ENCODE measurements at regions not wholly inside any gene's neighbourhood (a gene's known extent, or its start where the extent isn't known, plus 50 kb on each side); places are given as distances from the start of the nearest gene placed in this dataset.
"Not testable (repeated sequence)": the region's sequence is repeated elsewhere in the genome, so short reads cannot be mapped to it uniquely, and the experiment has no call there.

DNA sequence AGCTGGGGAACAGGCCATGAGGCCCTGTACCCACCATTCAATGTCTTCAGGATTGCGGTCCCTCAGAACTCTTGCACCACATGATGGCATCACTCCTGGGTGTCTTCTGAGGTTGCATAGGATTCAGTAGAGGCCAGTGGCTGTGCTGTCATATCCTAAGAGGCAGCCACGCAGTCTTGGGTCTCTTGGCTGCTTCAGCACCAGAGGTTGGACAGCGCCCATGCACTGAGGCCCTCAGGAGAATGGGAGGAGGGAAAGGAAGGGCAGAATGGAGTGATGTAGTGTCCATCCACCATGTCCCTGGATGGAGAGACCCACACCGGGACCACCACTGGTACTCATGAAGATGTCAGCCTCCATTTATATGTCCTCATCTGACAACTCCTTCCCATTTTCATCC is 439.9 kb downstream of the TUBA3C start:
- H3K4me3 ChIP-seq (ENCODE audit: low read depth, low read length); DNase-seq (ENCODE audit: low read depth): not testable (repeated sequence)

DNA sequence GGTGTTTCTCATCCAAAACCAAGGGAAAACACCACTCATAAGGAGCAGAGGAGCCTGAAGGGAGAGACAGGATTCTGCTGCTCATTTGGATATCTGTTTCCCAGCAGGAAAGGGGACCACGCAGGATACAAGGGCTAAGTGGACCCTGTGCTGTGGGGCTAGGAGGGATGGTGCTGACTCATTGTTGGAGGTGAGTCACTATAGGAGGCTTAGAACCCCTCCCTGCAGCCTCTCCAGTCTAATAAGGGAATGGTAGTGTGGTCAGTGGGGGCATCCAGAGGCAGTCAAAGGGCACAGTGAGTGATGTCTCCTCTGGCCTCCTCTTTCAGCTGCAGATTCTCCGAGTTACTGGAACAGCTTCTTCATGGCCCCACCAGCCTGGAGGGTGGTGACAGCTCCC is 442.3 kb downstream of the TUBA3C start:
- no peak overlapping the region for H3K4me3 ChIP-seq (ENCODE audit: low read depth, low read length)
- TF ChIP-seq, protein P1, sequence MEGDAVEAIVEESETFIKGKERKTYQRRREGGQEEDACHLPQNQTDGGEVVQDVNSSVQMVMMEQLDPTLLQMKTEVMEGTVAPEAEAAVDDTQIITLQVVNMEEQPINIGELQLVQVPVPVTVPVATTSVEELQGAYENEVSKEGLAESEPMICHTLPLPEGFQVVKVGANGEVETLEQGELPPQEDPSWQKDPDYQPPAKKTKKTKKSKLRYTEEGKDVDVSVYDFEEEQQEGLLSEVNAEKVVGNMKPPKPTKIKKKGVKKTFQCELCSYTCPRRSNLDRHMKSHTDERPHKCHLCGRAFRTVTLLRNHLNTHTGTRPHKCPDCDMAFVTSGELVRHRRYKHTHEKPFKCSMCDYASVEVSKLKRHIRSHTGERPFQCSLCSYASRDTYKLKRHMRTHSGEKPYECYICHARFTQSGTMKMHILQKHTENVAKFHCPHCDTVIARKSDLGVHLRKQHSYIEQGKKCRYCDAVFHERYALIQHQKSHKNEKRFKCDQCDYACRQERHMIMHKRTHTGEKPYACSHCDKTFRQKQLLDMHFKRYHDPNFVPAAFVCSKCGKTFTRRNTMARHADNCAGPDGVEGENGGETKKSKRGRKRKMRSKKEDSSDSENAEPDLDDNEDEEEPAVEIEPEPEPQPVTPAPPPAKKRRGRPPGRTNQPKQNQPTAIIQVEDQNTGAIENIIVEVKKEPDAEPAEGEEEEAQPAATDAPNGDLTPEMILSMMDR (IDR thresholded peaks at IDR 0.05; ENCODE audit: insufficient read depth, low read depth, low read length): no peak
- no peak for DNase-seq (ENCODE audit: low read depth)

DNA sequence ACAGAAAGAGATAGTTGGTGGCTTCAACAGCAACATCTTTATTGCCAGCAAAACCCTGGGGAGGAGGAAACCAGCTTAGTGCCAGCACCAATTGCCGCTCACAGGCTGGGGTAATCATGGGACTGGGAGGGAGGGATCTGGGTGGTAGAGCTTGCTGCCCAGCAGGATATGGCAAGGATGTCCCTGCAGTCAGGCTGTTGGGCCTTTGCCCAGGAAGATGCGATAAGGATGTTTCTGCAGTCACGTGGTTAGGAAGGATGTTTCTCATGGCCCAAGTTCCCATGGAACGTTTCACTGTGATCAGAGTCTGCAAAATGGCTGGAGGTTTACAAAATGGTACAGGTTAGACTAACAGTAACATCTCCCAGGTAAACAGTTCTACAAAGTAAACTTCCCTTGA is 443.5 kb downstream of the TUBA3C start:
- not testable (repeated sequence) for H3K4me3 ChIP-seq (ENCODE audit: low read depth, low read length); DNase-seq (ENCODE audit: low read depth)

DNA sequence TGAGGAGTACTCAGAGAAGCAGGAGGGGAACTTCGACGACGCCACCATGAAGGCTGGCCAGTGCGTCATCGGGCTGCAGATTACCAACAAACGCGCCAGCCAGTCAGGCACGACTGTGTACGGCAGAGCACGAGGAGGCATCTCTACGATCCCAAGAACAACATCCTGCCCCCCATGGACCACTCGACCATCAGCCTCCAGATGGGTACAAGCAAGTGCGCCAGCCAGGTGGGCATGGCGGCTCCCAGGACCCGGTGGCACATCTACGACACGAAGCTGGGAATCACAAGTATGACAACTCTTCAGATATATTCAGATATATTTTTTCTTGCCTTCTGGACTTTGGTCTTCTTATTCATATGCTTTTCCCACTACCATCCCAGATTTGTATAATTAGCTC is 454.5 kb downstream of the TUBA3C start:
- H3K4me3 ChIP-seq (ENCODE audit: low read depth, low read length); DNase-seq (ENCODE audit: low read depth): not testable (repeated sequence)

DNA sequence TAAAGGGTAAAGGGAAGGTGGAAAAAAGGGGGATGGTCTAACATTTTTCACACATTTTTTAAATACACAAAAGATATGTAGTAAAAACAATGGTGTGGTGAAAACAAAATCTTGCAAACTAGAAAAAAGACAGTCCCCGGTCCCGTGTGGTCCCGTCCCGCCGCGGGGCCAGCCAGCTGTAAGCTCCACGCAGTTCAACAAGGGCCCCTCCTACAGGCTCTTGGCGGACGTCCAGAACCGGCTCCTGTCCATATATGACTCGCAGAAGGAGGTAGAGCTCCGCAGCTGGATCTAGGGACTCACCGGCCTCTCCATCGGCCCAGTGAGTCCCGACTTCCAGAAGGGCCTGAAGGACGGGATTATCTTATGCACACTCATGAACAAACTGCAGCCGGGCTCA is 455.1 kb downstream of the TUBA3C start:
- H3K4me3 ChIP-seq (ENCODE audit: low read depth, low read length); DNase-seq (ENCODE audit: low read depth): not testable (repeated sequence)

DNA sequence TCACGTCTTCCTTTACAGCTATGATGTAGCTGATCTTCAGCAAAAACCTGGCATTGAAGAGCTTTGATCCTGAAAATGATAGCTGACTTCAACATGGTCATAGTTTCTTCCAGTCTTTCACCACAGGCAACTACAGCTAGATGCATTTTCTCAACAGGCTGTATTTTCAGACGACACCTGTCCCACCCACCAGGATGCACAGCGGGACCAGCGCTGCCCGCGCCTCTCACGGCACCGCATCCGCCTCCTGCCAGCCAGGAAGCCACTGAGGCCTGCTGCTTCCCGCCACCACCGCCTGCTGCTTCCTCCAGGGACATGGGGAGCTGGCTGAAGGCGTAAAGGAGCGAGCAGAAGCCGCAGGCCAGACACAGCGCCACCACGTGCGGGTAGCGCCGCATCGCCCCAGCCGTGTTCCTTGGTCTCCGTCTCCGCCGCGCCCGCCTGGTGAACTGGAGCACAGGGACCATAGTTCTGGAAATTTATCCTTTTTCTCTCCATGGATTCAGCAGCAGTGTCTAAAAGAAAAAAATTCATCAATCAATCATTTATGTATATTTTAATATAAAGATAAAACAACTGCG is 456.3 kb downstream of the TUBA3C start:
- not testable (repeated sequence) for DNase-seq (ENCODE audit: low read depth); H3K4me3 ChIP-seq (ENCODE audit: low read depth, low read length)

DNA sequence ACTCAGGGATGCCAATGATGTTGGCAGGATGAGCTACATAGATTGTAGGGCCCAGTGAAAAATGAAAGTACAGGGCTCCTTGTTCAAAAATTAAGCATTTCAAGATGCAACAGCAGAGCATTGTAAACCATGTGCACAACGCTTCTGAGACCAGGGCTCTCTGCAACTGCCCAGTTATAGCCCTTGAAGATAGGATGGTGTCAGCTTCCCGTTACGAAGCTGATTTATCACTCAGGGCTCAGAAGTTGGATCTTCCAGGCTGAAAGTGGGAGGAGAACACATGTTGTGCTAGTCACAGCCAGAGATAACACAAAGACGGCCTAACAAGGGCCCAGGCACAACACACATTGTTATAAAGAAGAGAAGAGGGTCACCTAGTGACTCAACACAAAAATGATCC is 466.7 kb downstream of the TUBA3C start:
- TF ChIP-seq, protein P1 (IDR thresholded peaks at IDR 0.05; ENCODE audit: insufficient read depth, low read depth, low read length): no peak
- no peak for DNase-seq (ENCODE audit: low read depth)

DNA sequence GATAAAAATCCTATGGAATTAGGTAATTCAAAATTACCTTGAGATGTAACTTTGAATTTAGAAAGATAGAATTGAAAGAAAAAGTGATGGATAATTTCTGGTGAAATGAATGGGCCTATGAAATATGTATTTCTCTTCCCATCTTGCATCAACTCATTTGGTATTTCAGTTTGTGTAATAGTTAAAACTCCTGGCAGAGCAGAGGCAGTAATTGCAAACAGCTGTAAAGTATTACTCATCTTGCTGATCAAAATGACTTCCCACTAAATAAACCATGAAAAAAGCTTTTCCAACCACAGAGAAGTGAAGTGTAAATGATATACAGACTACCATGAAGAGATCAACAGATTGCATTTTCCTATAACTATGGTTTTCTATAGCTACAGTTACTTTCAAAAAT is 471.0 kb downstream of the TUBA3C start:
- not testable (repeated sequence) for DNase-seq (ENCODE audit: low read depth); H3K4me3 ChIP-seq (ENCODE audit: low read depth, low read length)

More for the DNA sequence above, 466.7 kb downstream of the TUBA3C start:
- no peak overlapping the region for H3K4me3 ChIP-seq (ENCODE audit: low read depth, low read length)

DNA sequence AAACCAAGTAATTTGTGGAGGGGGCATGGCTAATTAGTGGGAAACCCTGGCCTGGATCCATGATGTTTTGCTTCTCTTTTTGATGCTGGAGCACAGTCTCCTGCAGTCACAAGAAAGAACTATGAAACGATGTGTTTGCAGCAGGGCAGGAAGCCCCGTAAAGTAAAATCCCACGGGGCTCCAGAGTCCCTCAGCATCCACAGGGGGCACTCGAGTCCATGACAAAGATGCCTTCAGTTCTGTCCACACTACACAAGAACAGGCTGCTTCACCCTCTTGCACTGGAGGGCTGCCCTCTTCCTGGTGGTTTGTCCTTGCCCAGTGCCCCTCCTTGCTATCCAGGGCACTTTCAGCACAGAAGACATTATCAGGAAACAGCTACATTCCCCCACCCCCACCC is 475.1 kb downstream of the TUBA3C start:
- DNase-seq (ENCODE audit: low read depth): not testable (repeated sequence)

DNA sequence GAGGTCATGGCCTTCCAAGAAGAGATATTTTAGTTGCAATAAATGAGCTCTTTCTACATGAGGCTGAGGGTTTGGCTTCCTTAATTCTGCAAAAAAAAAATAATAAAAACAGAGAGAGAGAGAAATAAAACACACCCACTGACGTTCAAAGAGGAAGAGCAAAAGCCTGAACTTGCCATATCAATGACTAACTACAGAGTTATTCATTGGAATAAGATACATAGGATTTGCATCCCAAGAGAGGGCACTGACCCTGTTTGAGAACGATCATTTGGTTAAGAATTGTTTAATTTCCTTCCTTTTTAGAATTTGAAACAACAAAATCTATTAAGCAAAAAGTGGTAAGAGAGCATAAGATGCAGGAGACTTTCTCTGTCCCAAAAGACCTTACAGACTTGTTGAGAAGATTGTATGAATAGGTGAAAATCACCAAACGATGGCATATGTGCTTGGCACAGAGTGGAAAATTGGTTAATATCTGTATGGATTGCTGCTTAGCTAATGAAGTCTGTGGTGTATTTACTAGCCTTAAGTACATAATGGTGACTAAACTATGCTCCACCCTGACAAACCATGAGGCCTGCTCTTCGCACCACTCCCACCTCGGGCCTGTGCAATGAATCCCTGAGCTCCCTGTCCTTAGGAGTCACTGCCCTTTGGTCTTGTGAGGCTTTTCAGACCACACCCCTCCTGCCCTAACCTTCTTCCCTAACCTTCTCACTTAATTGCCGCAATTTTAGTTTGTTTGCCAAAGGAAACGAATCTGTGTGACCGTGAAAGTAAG is 479.0 kb downstream of the TUBA3C start:
- not testable (repeated sequence) for DNase-seq (ENCODE audit: low read depth)

More for the DNA sequence above, 475.1 kb downstream of the TUBA3C start:
- not testable (repeated sequence) for H3K4me3 ChIP-seq (ENCODE audit: low read depth, low read length)

DNA sequence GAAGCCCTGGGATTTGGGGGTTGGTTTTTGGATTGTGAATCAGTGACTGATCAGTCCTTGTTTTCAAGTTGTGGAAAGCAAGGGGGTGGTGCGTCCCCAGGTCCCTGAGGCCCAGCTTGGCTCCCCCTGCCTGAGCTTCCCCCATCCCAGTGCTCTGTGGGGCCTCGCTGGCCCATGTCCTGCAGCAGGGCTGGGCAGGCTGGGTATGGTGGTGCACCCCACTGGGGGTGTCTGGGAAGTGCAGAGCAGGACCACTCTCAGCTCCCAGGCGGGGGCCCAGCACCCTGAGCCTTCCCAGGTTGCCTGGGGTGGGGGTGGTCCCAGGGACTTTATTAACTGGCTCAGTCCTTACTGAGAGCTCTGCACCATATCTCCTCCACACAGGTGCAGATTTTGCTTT is 483.3 kb downstream of the TUBA3C start:
- H3K4me3 ChIP-seq (ENCODE audit: low read depth, low read length); DNase-seq (ENCODE audit: low read depth): not testable (repeated sequence)

More for the DNA sequence above, 479.0 kb downstream of the TUBA3C start:
- H3K4me3 ChIP-seq (ENCODE audit: low read depth, low read length): not testable (repeated sequence)

DNA sequence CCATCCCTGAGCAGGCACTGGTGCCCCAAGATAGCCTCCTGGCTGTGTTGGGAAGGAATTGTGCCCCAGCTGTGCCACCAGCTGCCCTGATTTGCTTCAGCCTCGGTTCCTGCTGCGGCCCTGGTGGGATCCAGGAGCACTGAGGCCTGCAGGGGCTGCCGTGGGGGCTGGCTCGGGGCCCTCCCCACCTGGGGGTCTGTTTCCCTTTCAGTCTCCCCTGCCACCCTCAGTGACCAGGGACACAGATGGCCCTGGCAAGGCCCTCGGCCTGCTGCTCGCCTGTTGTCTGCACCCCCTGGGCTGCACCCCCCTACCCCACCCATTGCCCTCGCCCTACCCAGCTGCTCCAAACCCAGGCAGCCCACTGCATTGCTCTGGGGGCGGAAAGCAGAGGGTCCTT is 483.8 kb downstream of the TUBA3C start:
- DNase-seq (ENCODE audit: low read depth): not testable (repeated sequence)

DNA sequence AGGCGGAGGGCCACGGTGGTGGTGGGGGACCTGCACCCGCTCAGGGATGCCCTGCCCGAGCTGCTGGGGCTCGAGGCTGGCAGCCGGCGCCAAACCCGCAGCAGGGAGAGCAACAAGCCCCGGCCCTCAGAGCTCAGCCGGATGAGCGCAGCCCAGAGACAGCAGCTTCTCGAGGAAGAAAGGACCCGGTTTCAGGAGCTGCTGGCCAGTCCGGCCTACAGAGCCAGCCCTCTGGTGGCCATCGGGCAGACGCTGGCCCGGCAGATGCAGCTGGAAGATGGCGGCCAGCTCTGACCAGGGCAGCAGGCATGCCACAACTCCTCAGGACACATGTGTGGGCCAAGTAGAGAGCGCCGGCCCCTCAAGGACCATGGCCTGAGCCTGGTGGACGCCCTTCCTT is 484.4 kb downstream of the TUBA3C start:
- DNase-seq (ENCODE audit: low read depth); H3K4me3 ChIP-seq (ENCODE audit: low read depth, low read length): not testable (repeated sequence)

More for the DNA sequence above, 483.8 kb downstream of the TUBA3C start:
- H3K4me3 ChIP-seq (ENCODE audit: low read depth, low read length): not testable (repeated sequence)

DNA sequence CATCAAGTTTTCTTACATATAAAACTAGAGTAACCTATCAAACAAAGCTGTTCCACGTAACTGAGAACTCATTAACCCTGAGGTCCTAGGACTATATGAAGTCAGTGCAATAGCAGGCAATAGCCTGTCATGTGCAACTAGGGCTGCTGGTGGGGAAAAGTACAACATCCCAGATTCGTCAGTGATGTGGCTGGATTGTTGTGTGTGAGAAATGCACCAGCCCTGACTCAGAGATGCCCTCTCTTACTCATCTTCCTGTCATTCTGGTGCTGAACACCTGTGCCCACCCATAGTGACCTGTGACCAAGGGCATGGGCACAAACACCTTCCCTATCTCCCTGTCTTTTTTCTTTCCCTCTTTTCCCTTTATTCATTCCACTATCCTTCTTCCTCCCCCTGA is 504.2 kb downstream of the TUBA3C start:
- DNase-seq (ENCODE audit: low read depth); H3K4me3 ChIP-seq (ENCODE audit: low read depth, low read length): not testable (repeated sequence)

DNA sequence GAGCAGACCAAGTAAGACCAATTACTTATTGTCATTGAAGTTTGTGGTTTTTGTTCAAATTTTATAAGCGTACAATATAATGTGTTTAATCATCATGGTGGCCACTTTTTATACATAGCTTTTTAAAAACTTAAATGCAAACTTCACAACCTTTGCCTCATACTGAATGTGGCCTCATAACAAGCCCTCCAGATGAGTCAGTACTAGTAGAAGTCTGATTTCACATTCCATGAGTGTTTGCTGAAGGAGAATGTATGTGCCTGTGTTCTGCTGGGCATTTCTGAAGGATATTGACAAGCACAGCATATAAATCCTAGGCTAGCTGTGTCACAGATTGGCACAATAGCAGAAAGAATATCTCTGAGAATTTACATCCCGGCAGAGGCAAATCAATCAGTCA is 506.4 kb downstream of the TUBA3C start:
- not testable (repeated sequence) for H3K4me3 ChIP-seq (ENCODE audit: low read depth, low read length)

DNA sequence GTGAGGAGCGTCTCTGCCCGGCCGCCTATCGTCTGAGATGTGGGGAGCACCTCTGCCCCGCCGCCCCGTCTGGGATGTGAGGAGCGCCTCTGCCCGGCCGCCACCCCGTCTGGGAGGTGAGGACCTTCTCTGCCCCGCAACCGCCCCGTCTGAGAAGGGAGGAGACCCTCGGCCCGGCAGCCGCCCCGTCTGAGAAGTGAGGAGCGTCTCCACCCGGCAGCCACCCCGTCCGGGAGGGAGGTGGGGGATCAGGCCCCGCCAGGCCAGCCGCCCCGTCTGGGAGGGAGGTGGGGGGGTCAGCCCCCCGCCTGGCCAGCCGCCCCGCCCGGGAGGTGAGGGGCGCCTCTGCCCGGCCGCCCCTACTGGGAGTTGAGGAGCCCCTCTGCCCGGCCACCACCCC is 507.8 kb downstream of the TUBA3C start:
- DNase-seq (ENCODE audit: low read depth); H3K4me3 ChIP-seq (ENCODE audit: low read depth, low read length): not testable (repeated sequence)

More for the DNA sequence above, 506.4 kb downstream of the TUBA3C start:
- not testable (repeated sequence) for DNase-seq (ENCODE audit: low read depth)

DNA sequence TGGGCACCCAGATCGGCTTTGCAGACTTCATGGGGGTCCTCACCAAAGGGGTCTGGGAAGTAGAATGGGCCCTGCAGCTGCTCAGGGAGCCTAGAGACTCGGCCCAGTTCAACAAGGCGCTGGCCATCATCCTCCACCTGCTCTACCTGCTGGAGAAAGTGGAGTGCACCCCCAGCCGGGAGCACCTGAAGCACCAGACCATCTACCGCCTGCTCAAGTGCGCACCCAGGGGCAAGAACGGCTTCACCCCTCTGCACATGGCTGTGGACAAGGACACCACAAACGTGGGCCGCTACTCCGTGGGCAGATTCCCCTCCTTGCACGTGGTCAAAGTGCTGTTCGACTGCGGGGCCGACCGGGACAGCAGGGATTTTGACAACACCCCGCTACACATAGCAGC is 515.0 kb downstream of the TUBA3C start:
- H3K4me3 ChIP-seq (ENCODE audit: low read depth, low read length); DNase-seq (ENCODE audit: low read depth): not testable (repeated sequence)

Measured in fibroblast of villous mesenchyme (primary cell).